ENCODE measurements at regions not wholly inside any gene's neighbourhood (a gene's known extent, or its start where the extent isn't known, plus 50 kb on each side); places are given as distances from the start of the nearest gene placed in this dataset.
"Not testable (repeated sequence)": the region's sequence is repeated elsewhere in the genome, so short reads cannot be mapped to it uniquely, and the experiment has no call there.

DNA sequence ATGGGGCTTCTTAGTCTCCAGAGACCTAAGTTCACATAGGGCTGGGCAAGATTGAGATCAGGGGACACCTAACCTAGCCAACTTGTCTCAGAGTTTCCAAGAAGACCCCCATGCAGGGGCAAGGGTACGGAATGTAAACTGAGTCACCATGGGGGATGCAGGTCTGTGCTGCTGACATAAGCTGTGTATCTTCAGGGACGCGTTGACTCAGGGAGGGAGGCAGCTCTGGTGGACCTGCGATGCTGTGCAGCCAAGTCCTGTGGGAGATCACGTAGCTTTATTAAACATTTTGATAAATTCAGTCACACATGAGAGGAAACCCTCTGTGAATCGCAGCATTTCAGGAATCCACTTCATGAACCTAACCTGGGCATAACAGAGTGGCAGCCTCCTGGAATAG is 216.0 kb downstream of the ANKRD30B start:
- Histone ChIP-seq H3K27ac (no peak overlapping the region), H3K4me3 (no peak overlapping the region), H3K27me3 (no peaks in the 10 kb centered on the region), H3K9me3 (no peaks in the 10 kb centered on the region), H3K36me3 (no peaks in the 10 kb centered on the region), H3K4me1 (no peaks in the 10 kb centered on the region)
- DNase-seq, result no peak
- ATAC-seq, result no peak
- TF ChIP-seq, protein P1, sequence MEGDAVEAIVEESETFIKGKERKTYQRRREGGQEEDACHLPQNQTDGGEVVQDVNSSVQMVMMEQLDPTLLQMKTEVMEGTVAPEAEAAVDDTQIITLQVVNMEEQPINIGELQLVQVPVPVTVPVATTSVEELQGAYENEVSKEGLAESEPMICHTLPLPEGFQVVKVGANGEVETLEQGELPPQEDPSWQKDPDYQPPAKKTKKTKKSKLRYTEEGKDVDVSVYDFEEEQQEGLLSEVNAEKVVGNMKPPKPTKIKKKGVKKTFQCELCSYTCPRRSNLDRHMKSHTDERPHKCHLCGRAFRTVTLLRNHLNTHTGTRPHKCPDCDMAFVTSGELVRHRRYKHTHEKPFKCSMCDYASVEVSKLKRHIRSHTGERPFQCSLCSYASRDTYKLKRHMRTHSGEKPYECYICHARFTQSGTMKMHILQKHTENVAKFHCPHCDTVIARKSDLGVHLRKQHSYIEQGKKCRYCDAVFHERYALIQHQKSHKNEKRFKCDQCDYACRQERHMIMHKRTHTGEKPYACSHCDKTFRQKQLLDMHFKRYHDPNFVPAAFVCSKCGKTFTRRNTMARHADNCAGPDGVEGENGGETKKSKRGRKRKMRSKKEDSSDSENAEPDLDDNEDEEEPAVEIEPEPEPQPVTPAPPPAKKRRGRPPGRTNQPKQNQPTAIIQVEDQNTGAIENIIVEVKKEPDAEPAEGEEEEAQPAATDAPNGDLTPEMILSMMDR (IDR thresholded peaks at IDR 0.05), result no peak
- intact Hi-C loops (cut with DNase I), result no loop called here

DNA sequence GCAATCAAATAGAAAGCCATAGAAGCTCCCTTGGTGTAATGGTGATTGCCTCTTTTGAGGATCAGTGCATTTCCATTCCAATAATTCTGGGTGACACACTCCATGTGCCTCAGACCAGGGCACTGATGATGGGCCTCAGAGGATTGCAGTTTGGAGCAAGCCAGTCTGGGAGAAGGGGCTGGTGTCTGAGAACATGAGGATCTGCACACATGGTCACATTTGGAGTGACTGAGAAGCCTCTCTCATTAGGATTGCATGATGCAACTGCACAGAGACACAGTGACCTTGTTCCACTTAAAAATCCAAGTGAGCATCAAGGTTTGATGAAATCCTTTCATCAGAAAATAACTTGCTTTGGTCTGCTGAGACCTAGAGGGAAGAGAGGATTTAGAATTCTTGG is 216.4 kb downstream of the ANKRD30B start:
- TF ChIP-seq, protein P1 (IDR thresholded peaks at IDR 0.05), result no peak
- no peak overlapping the region for H3K27ac ChIP-seq
- H3K4me3 ChIP-seq, result no peak overlapping the region

GRCh38 chr18:14964976-14965375 is 217.0 kb downstream of the ANKRD30B start:
- H3K9me3 ChIP-seq; H3K4me3 ChIP-seq; H3K27ac ChIP-seq; ATAC-seq; H3K36me3 ChIP-seq; H3K4me1 ChIP-seq; intact Hi-C loops (cut with DNase I); H3K27me3 ChIP-seq; DNase-seq: not testable (repeated sequence)

More for the DNA sequence above, 216.4 kb downstream of the ANKRD30B start:
- Histone ChIP-seq H3K9me3 (no peaks in the 10 kb centered on the region), H3K27me3 (no peaks in the 10 kb centered on the region), H3K36me3 (no peaks in the 10 kb centered on the region), H3K4me1 (no peaks in the 10 kb centered on the region)
- intact Hi-C loops (cut with DNase I), result no loop called here
- no peak for DNase-seq
- no peak for ATAC-seq

GRCh38 chr18:14965553-14965952 is 217.6 kb downstream of the ANKRD30B start:
- no peak overlapping the region for H3K4me3 ChIP-seq
- intact Hi-C loops (cut with DNase I), result no loop called here
- H3K27me3 ChIP-seq, result no peaks in the 10 kb centered on the region
- TF ChIP-seq, protein P1 (IDR thresholded peaks at IDR 0.05), result no peak
- DNase-seq (no peak), ATAC-seq (no peak)
- H3K27ac ChIP-seq, result no peak overlapping the region
- H3K36me3 ChIP-seq, result no peaks in the 10 kb centered on the region
- no peaks in the 10 kb centered on the region for H3K4me1 ChIP-seq
- no peaks in the 10 kb centered on the region for H3K9me3 ChIP-seq

- intact Hi-C loops (cut with DNase I); H3K36me3 ChIP-seq; H3K4me1 ChIP-seq; ATAC-seq; H3K27me3 ChIP-seq; DNase-seq; H3K4me3 ChIP-seq; H3K9me3 ChIP-seq; H3K27ac ChIP-seq: not testable (repeated sequence)
Measured at GRCh38 chr18:14967246-14967645, 219.3 kb downstream of the ANKRD30B start.

- Histone ChIP-seq H3K27ac (no peak overlapping the region), H3K4me1 (no peaks in the 10 kb centered on the region), H3K9me3 (no peaks in the 10 kb centered on the region), H3K27me3 (no peaks in the 10 kb centered on the region), H3K4me3 (no peak overlapping the region), H3K36me3 (no peaks in the 10 kb centered on the region)
- DNase-seq (no peak), ATAC-seq (no peak)
- intact Hi-C loops (cut with DNase I), result no loop called here
- TF ChIP-seq, protein P1 (IDR thresholded peaks at IDR 0.05), result no peak
Measured at GRCh38 chr18:14969500-14969899, 221.5 kb downstream of the ANKRD30B start.
